ENCODE measurements at regions not wholly inside any gene's neighbourhood (a gene's known extent, or its start where the extent isn't known, plus 50 kb on each side); places are given as distances from the start of the nearest gene placed in this dataset.

DNA sequence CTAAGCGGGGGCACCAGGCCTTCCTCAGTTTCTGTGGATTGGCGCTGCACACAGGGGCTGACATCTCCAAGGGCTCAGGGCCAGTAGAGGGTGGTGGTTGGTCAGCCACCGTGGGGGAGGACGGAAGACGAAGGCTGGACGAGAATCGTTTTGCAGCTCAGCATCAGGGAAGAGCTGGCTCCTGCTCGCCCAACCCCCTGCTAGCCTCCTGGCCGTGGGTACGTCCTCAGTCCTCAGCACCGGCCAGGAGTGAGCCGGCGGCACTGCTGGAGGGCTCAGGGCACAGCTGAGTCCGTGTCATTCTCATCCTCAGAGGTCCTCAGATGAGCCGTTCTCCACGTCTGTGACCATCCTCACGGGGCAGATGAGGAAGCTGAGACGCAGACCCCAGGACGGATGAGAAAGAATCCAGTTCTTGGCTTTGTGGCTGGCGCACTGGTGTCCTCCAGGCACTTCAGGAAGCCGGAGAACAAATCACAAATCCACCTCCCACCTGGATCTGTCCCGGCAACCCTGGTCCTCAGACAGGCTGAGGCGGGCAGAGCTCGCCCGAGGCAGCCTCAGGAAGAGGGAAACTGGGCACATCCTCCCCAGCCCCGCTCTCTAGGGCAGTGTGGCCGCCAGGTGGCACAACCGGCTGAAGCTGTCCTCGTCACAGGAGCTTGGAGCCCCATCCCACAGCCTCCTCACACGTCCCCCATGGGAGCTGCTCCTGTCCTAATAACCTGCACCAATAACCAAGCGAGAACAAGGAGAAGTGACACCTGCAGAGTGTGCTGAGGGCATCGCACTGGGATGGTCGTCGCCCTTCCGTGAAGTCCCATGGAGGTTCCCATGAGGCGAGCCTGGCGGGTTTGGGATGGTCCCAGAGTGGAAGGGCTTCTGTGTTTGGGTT lies 393.7 kb downstream of the BRD1 start:
- H3K27ac Mint-ChIP-seq = no peak overlapping the region
- H3K9me3 ChIP-seq (ENCODE audit: control insufficient read depth in 2 of 2, low read length in 2 of 2) = no peaks in the 10 kb centered on the region
- no peak overlapping the region for H3K27ac ChIP-seq (ENCODE audit: insufficient read depth, low read length, poor library complexity, severe bottlenecking)
- no peaks in the 10 kb centered on the region for H3K27me3 ChIP-seq (ENCODE audit: control insufficient read depth, insufficient read depth, low read length)
- no peak overlapping the region for H3K4me3 ChIP-seq (ENCODE audit: low read depth, low read length)
- peaks cover 0 to 2% (median 0%) of the 10 kb centered on the region in 7 donors for H3K9me3 Mint-ChIP-seq
- H3K36me3 ChIP-seq (ENCODE audit: control insufficient read depth, insufficient read depth, low read length) = no peaks in the 10 kb centered on the region
- DNase-seq (no peak), ATAC-seq (ENCODE audit: low read depth in 2 of 2) (no peak)
- H3K27me3 Mint-ChIP-seq = peaks cover 10% of the 10 kb centered on the region
- no peak overlapping the region for H3K4me3 Mint-ChIP-seq
- H3K4me1 Mint-ChIP-seq = no peaks in the 10 kb centered on the region
- no peaks in the 10 kb centered on the region for H3K36me3 Mint-ChIP-seq
- no peaks in the 10 kb centered on the region for H3K4me1 ChIP-seq (ENCODE audit: control insufficient read depth, insufficient read depth, low read length, poor library complexity, severe bottlenecking)

GRCh38 chr22:49432897-49433443 lies 394.7 kb downstream of the BRD1 start:
- H3K27ac ChIP-seq (ENCODE audit: insufficient read depth, low read length, poor library complexity, severe bottlenecking) = no peak overlapping the region
- H3K9me3 ChIP-seq (ENCODE audit: control insufficient read depth in 2 of 2, low read length in 2 of 2) = no peaks in the 10 kb centered on the region
- no peaks in the 10 kb centered on the region for H3K36me3 ChIP-seq (ENCODE audit: control insufficient read depth, insufficient read depth, low read length)
- Mint-ChIP-seq H3K4me1 (no peaks in the 10 kb centered on the region), H3K9me3 (peaks cover 0 to 2% (median 0%) of the 10 kb centered on the region in 7 donors), H3K27ac (no peak overlapping the region), H3K4me3 (no peak overlapping the region), H3K27me3 (peaks cover 10% of the 10 kb centered on the region), H3K36me3 (no peaks in the 10 kb centered on the region)
- H3K4me1 ChIP-seq (ENCODE audit: control insufficient read depth, insufficient read depth, low read length, poor library complexity, severe bottlenecking) = no peaks in the 10 kb centered on the region
- DNase-seq (no peak), ATAC-seq (ENCODE audit: low read depth in 2 of 2) (no peak)
- H3K27me3 ChIP-seq (ENCODE audit: control insufficient read depth, insufficient read depth, low read length) = no peaks in the 10 kb centered on the region
- H3K4me3 ChIP-seq (ENCODE audit: low read depth, low read length) = no peak overlapping the region

- no peak overlapping the region for H3K27ac Mint-ChIP-seq
- H3K4me3 Mint-ChIP-seq = peak overlapping the region in 1 of 4 donors; percentile 58
- peaks cover 10% of the 10 kb centered on the region for H3K27me3 Mint-ChIP-seq
- Histone ChIP-seq H3K27ac (ENCODE audit: insufficient read depth, low read length, poor library complexity, severe bottlenecking) (no peak overlapping the region), H3K4me3 (ENCODE audit: low read depth, low read length) (no peak overlapping the region), H3K36me3 (ENCODE audit: control insufficient read depth, insufficient read depth, low read length) (no peaks in the 10 kb centered on the region), H3K27me3 (ENCODE audit: control insufficient read depth, insufficient read depth, low read length) (no peaks in the 10 kb centered on the region), H3K4me1 (ENCODE audit: control insufficient read depth, insufficient read depth, low read length, poor library complexity, severe bottlenecking) (no peaks in the 10 kb centered on the region), H3K9me3 (ENCODE audit: control insufficient read depth in 2 of 2, low read length in 2 of 2) (no peaks in the 10 kb centered on the region)
- no peaks in the 10 kb centered on the region for H3K4me1 Mint-ChIP-seq
- ATAC-seq (ENCODE audit: low read depth in 2 of 2) = no peak
- no peaks in the 10 kb centered on the region for H3K36me3 Mint-ChIP-seq
- H3K9me3 Mint-ChIP-seq = peaks cover 0 to 2% (median 0%) of the 10 kb centered on the region in 7 donors
- DNase-seq = no peak
Measured at GRCh38 chr22:49432211-49432896, 395.3 kb downstream of the BRD1 start.

DNA sequence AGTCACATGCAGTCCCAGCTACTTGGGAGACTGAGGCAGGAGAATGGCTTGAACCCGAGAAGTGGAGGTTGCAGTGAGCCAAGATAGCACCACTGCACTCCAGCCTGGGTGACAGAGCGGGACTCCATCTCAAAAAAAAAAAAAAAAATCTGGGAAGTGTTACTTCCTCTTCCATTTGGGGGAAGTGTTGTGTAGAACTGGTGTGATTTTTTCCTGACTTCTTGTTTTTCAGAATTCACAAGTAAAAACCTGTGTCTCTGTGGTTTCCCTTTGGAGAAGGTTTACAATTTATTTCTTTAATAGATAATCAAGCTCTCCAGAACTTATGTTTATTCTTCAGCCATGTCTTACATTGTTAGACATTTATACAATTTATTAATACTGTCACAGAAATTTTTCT lies 396.1 kb downstream of the BRD1 start:
- no peaks in the 10 kb centered on the region for H3K27me3 ChIP-seq (ENCODE audit: control insufficient read depth, insufficient read depth, low read length)
- Mint-ChIP-seq H3K27me3 (peaks cover 10% of the 10 kb centered on the region), H3K36me3 (no peaks in the 10 kb centered on the region), H3K4me3 (no peak overlapping the region), H3K4me1 (no peaks in the 10 kb centered on the region), H3K27ac (no peak overlapping the region), H3K9me3 (peaks cover 0 to 2% (median 0%) of the 10 kb centered on the region in 7 donors)
- H3K36me3 ChIP-seq (ENCODE audit: control insufficient read depth, insufficient read depth, low read length) = no peaks in the 10 kb centered on the region
- DNase-seq = no peak
- no peak for ATAC-seq (ENCODE audit: low read depth in 2 of 2)
- no peak overlapping the region for H3K27ac ChIP-seq (ENCODE audit: insufficient read depth, low read length, poor library complexity, severe bottlenecking)
- H3K9me3 ChIP-seq (ENCODE audit: control insufficient read depth in 2 of 2, low read length in 2 of 2) = no peaks in the 10 kb centered on the region
- no peaks in the 10 kb centered on the region for H3K4me1 ChIP-seq (ENCODE audit: control insufficient read depth, insufficient read depth, low read length, poor library complexity, severe bottlenecking)
- H3K4me3 ChIP-seq (ENCODE audit: low read depth, low read length) = no peak overlapping the region

- Mint-ChIP-seq H3K27me3 (peaks cover 19% of the 10 kb centered on the region), H3K9me3 (peaks cover 0 to 7% (median 0%) of the 10 kb centered on the region in 7 donors), H3K4me1 (no peaks in the 10 kb centered on the region), H3K4me3 (no peak overlapping the region), H3K27ac (no peak overlapping the region), H3K36me3 (no peaks in the 10 kb centered on the region)
- Histone ChIP-seq H3K9me3 (ENCODE audit: control insufficient read depth in 2 of 2, low read length in 2 of 2) (no peaks in the 10 kb centered on the region), H3K4me1 (ENCODE audit: control insufficient read depth, insufficient read depth, low read length, poor library complexity, severe bottlenecking) (no peaks in the 10 kb centered on the region), H3K36me3 (ENCODE audit: control insufficient read depth, insufficient read depth, low read length) (no peaks in the 10 kb centered on the region), H3K27ac (ENCODE audit: insufficient read depth, low read length, poor library complexity, severe bottlenecking) (no peak overlapping the region), H3K4me3 (ENCODE audit: low read depth, low read length) (no peak overlapping the region), H3K27me3 (ENCODE audit: control insufficient read depth, insufficient read depth, low read length) (no peaks in the 10 kb centered on the region)
- ATAC-seq (ENCODE audit: low read depth in 2 of 2) (no peak), DNase-seq (no peak)
Measured at GRCh38 chr22:49429066-49429465, 398.6 kb downstream of the BRD1 start.

GRCh38 chr22:49427941-49428340 lies 399.7 kb downstream of the BRD1 start:
- Histone ChIP-seq H3K4me1 (ENCODE audit: control insufficient read depth, insufficient read depth, low read length, poor library complexity, severe bottlenecking) (no peaks in the 10 kb centered on the region), H3K27me3 (ENCODE audit: control insufficient read depth, insufficient read depth, low read length) (no peaks in the 10 kb centered on the region), H3K9me3 (ENCODE audit: control insufficient read depth in 2 of 2, low read length in 2 of 2) (no peaks in the 10 kb centered on the region), H3K27ac (ENCODE audit: insufficient read depth, low read length, poor library complexity, severe bottlenecking) (no peak overlapping the region), H3K36me3 (ENCODE audit: control insufficient read depth, insufficient read depth, low read length) (no peaks in the 10 kb centered on the region), H3K4me3 (ENCODE audit: low read depth, low read length) (no peak overlapping the region)
- H3K27ac Mint-ChIP-seq = no peak overlapping the region
- peaks cover 0 to 10% (median 0%) of the 10 kb centered on the region in 7 donors for H3K9me3 Mint-ChIP-seq
- H3K36me3 Mint-ChIP-seq = no peaks in the 10 kb centered on the region
- H3K27me3 Mint-ChIP-seq = peaks cover 19% of the 10 kb centered on the region
- H3K4me1 Mint-ChIP-seq = no peaks in the 10 kb centered on the region
- no peak overlapping the region for H3K4me3 Mint-ChIP-seq
- no peak for ATAC-seq (ENCODE audit: low read depth in 2 of 2)
- DNase-seq = no peak

DNA sequence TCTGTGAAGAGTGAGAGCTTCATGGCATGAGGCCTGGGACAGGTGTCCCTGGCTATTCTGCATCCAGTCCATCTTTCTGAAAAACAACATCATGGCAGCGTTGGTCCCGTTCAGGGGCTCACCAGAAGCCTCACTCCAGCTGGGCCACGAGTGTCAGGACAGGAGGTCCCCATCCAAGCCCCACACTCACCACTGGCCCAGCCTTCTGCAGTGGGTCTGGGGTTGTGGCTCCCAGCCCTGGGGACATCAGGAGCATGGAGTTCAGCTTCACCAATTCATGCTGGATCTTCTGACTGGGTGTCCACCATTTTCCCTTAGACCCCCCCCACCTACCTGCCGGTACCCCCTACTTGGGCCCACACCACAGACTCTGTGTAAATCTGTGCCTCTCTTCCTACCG lies 400.3 kb downstream of the BRD1 start:
- Mint-ChIP-seq H3K4me3 (no peak overlapping the region), H3K36me3 (no peaks in the 10 kb centered on the region), H3K4me1 (no peaks in the 10 kb centered on the region), H3K27me3 (peaks cover 19% of the 10 kb centered on the region), H3K9me3 (peaks cover 0 to 10% (median 0%) of the 10 kb centered on the region in 7 donors), H3K27ac (no peak overlapping the region)
- no peak overlapping the region for H3K4me3 ChIP-seq (ENCODE audit: low read depth, low read length)
- no peaks in the 10 kb centered on the region for H3K9me3 ChIP-seq (ENCODE audit: control insufficient read depth in 2 of 2, low read length in 2 of 2)
- H3K27ac ChIP-seq (ENCODE audit: insufficient read depth, low read length, poor library complexity, severe bottlenecking) = no peak overlapping the region
- no peaks in the 10 kb centered on the region for H3K27me3 ChIP-seq (ENCODE audit: control insufficient read depth, insufficient read depth, low read length)
- DNase-seq = no peak
- no peak for ATAC-seq (ENCODE audit: low read depth in 2 of 2)
- H3K4me1 ChIP-seq (ENCODE audit: control insufficient read depth, insufficient read depth, low read length, poor library complexity, severe bottlenecking) = no peaks in the 10 kb centered on the region
- no peaks in the 10 kb centered on the region for H3K36me3 ChIP-seq (ENCODE audit: control insufficient read depth, insufficient read depth, low read length)
